ENCODE measurements at regions not wholly inside any gene's neighbourhood (a gene's known extent, or its start where the extent isn't known, plus 50 kb on each side); places are given as distances from the start of the nearest gene placed in this dataset.

GRCh38 chrX:5791721-5792120 is 436.9 kb downstream of the NLGN4X start:
- H3K23ac ChIP-seq (ENCODE audit: low read depth, low read length), result no peak overlapping the region
- DNase-seq (no peak), ATAC-seq (ENCODE audit: low read depth) (no peak)
- WGBS, 2 experiments (ENCODE audit: extremely low coverage in 2 of 2, insufficient read length in 1 of 2), result no CpG with 5 or more reads among the region's 4 CpGs
- no peak overlapping the region for H3K27ac ChIP-seq (ENCODE audit: insufficient read depth, low read length)
- H3K4me2 ChIP-seq (ENCODE audit: low read depth, low read length), result no peak overlapping the region
- no peaks in the 10 kb centered on the region for H3K4me1 ChIP-seq (ENCODE audit: control insufficient read depth, insufficient read depth, low read length)
- H2BK15ac ChIP-seq (ENCODE audit: low read depth, low read length), result no peak overlapping the region
- CTCF ChIA-PET, result no interaction called here
- H3K9me1 ChIP-seq (ENCODE audit: insufficient read depth, low read length), result no peaks in the 10 kb centered on the region
- no peak overlapping the region for H3K56ac ChIP-seq (ENCODE audit: extremely low read depth, insufficient read depth, low read length)
- H4K8ac ChIP-seq (ENCODE audit: low read depth in 2 of 2, low read length in 2 of 2), result no peak overlapping the region
- no peak overlapping the region for H3K14ac ChIP-seq (replicated peaks; ENCODE audit: low read depth, low read length)
- TF ChIP-seq CEBPB (IDR thresholded peaks at IDR 0.05; ENCODE audit: low read depth, low read length) (peak; percentile 82), BHLHE40 (IDR thresholded peaks at IDR 0.05; ENCODE audit: low read depth, low read length) (no peak)
- no peak overlapping the region for H2BK120ac ChIP-seq (ENCODE audit: low read depth, low read length)
- BruUV-seq (replicated peaks), result no TSS peak
- H3K9me3 ChIP-seq (ENCODE audit: control insufficient read depth, insufficient read depth, low read length), result peaks cover 10% of the 10 kb centered on the region; the same call in 1 of the 2 replicates
- H4K20me1 ChIP-seq (ENCODE audit: insufficient read depth, low read length), result no peaks in the 10 kb centered on the region
- no peak overlapping the region for H2AK5ac ChIP-seq (ENCODE audit: low read depth, low read length)
- intact Hi-C loops (cut with micrococcal nuclease), result no loop called here
- H2AFZ ChIP-seq (replicated peaks; ENCODE audit: low read length, poor library complexity), result no peak overlapping the region
- H2BK5ac ChIP-seq (ENCODE audit: low read depth, low read length, poor library complexity, severe bottlenecking), result no peak overlapping the region
- H3K79me1 ChIP-seq (ENCODE audit: low read depth in 1 of 2, low read length in 2 of 2), result no peaks in the 10 kb centered on the region
- no peak overlapping the region for H3K4me3 ChIP-seq (ENCODE audit: insufficient read depth, low read depth, low read length)
- H3K18ac ChIP-seq (ENCODE audit: low read depth, low read length), result no peak overlapping the region
- dilution Hi-C loops (cut with HindIII; ENCODE audit: low sequenced_read_pairs, unreplicated experiment), result no loop called here
- no peaks in the 10 kb centered on the region for H3K27me3 ChIP-seq (ENCODE audit: control insufficient read depth, insufficient read depth, low read length)
- H2BK20ac ChIP-seq (ENCODE audit: low read depth, low read length), result no peak overlapping the region
- POLR2A ChIA-PET (ENCODE audit: unreplicated experiment), result no interaction called here
- in situ Hi-C loops (cut with MboI; ENCODE audit: low sequenced_read_pairs), result no loop called here
- H3K4ac ChIP-seq (ENCODE audit: low read depth, low read length), result no peak overlapping the region
- no peak overlapping the region for H4K5ac ChIP-seq (ENCODE audit: low read depth, low read length)
- no peaks in the 10 kb centered on the region for H3K36me3 ChIP-seq (ENCODE audit: control insufficient read depth, insufficient read depth, low read length)
- no peak overlapping the region for H4K91ac ChIP-seq (ENCODE audit: insufficient read depth, low read depth, low read length)
- H2AK9ac ChIP-seq (replicated peaks; ENCODE audit: low read depth, low read length, poor library complexity), result no peak overlapping the region
- no peak overlapping the region for H3K9ac ChIP-seq (ENCODE audit: low read depth, low read length)

All from IMR-90 (cell line).